Neural cell (in vitro differentiated cells): ENCODE measurements at regions not wholly inside any gene's neighbourhood (a gene's known extent, or its start where the extent isn't known, plus 50 kb on each side); places are given as distances from the start of the nearest gene placed in this dataset.

Experiments
- H2AFZ ChIP-seq: fragments of 200-600, 300-800 bp; sonication (generic), shearing (Covaris generic); 2 replicates; pipeline ENCODE4 v1.6.0; 2014; ENCODE audit warnings: low read depth, mild to moderate bottlenecking, antibody characterized with exemption, low read length, moderate library complexity
- H3F3A ChIP-seq: fragments of 200-600 bp; shearing (Covaris generic); 2 replicates; pipeline ENCODE4 v1.6.1; 2016; ENCODE audit warnings: mild to moderate bottlenecking, moderate library complexity, mixed read lengths, antibody characterized with exemption, low read length; ENCODE audit not compliant: insufficient read depth, poor library complexity, severe bottlenecking
- H3K27ac ChIP-seq: fragments of 200-600, 300-800 bp; sonication (generic), shearing (Covaris generic); 2 replicates; pipeline ENCODE4 v1.5.1; 2014; ENCODE audit warnings: mild to moderate bottlenecking, low read length, moderate library complexity
- H3K27me3 ChIP-seq: fragments of 300-800, 200-600 bp; sonication (generic), shearing (Covaris generic); 2 replicates; pipeline ENCODE4 v1.6.0; 2014; ENCODE audit warnings: mild to moderate bottlenecking, low read depth, low read length, moderate library complexity; ENCODE audit not compliant: insufficient read depth
- H3K36me3 ChIP-seq: fragments of 300-800, 200-600 bp; sonication (generic), shearing (Covaris generic); 2 replicates; pipeline ENCODE4 v1.5.1; 2014; ENCODE audit warnings: mild to moderate bottlenecking, antibody characterized with exemption, low read length, moderate library complexity; ENCODE audit not compliant: insufficient read depth
- H3K4me2 ChIP-seq: fragments of 300-800, 200-600 bp; sonication (generic), shearing (Covaris generic); 2 replicates; pipeline ENCODE4 v1.6.0; 2014; ENCODE audit warnings: mild to moderate bottlenecking, low read length
- H3K4me3 ChIP-seq: fragments of 300-800, 200-600 bp; sonication (generic), shearing (Covaris generic); 2 replicates; pipeline ENCODE4 v1.5.1; 2014; ENCODE audit warnings: mild to moderate bottlenecking, low read length, moderate library complexity
- H3K79me2 ChIP-seq: fragments of 200-600 bp; shearing (Covaris generic); replicated peaks from 2 replicates; pipeline ENCODE4 v1.6.0; 2014; ENCODE audit warnings: mild to moderate bottlenecking, low read length, moderate library complexity; ENCODE audit not compliant: insufficient read depth
- H3K9ac ChIP-seq: fragments of 300-800, 200-600 bp; sonication (generic), shearing (Covaris generic); 2 replicates; pipeline ENCODE4 v1.6.1; 2016; ENCODE audit warnings: mild to moderate bottlenecking, low read length, mixed read lengths
- H3K9me2 ChIP-seq: fragments of 200-600 bp; shearing (Covaris generic); 2 replicates; pipeline ENCODE4 v1.6.1; 2016; ENCODE audit warnings: mild to moderate bottlenecking, low read length, mixed read lengths; ENCODE audit not compliant: insufficient read depth
- H3K9me3 ChIP-seq: fragments of 200-600, 300-800 bp; sonication (generic), shearing (Covaris generic); 2 replicates; pipeline ENCODE4 v1.6.1; 2016; ENCODE audit warnings: mild to moderate bottlenecking, mixed run types, low read length, moderate library complexity, mixed read lengths
- H4K20me1 ChIP-seq: fragments of 200-600 bp; shearing (Covaris generic); 2 replicates; pipeline ENCODE4 v1.6.1; 2016; ENCODE audit warnings: mild to moderate bottlenecking, mixed run types; ENCODE audit not compliant: insufficient read depth
- CTCF ChIP-seq: fragments of 450-650 bp; IDR thresholded peaks from 2 replicates; pipeline ENCODE4 v1.5.1; 2014; ENCODE audit warnings: antibody characterized with exemption, mild to moderate bottlenecking, moderate library complexity; ENCODE audit not compliant: poor library complexity, severe bottlenecking
- EP300 ChIP-seq: fragments of 450-650 bp; conservative IDR thresholded peaks from 2 replicates; pipeline ENCODE4 v1.6.1; 2014; ENCODE audit warnings: antibody characterized with exemption, mild to moderate bottlenecking, moderate library complexity; ENCODE audit not compliant: poor library complexity, severe bottlenecking
- EZH2 ChIP-seq: fragments of 200-600, 300-800 bp; shearing (Covaris generic), sonication (generic); IDR thresholded peaks from 2 replicates; pipeline ENCODE4 v1.6.1; 2014; ENCODE audit warnings: antibody characterized with exemption, low read length, borderline replicate concordance, mild to moderate bottlenecking; ENCODE audit not compliant: insufficient read depth, poor library complexity, severe bottlenecking
- MXI1 ChIP-seq: fragments of 450-650 bp; conservative IDR thresholded peaks from 2 replicates; pipeline ENCODE4 v1.6.1; 2014; ENCODE audit warnings: antibody characterized with exemption, mild to moderate bottlenecking; ENCODE audit not compliant: poor library complexity, severe bottlenecking
- POLR2AphosphoS5 ChIP-seq: IDR thresholded peaks from 2 replicates; pipeline ENCODE4 v1.6.1; 2012
- RAD21 ChIP-seq: fragments of 450-650 bp; conservative IDR thresholded peaks from 2 replicates; pipeline ENCODE4 v1.6.1; 2014; ENCODE audit warnings: antibody characterized with exemption, mild to moderate bottlenecking, moderate library complexity
- SMC3 ChIP-seq: fragments of 450-650 bp; conservative IDR thresholded peaks from 2 replicates; pipeline ENCODE4 v1.6.1; 2014; ENCODE audit warnings: antibody characterized with exemption, mild to moderate bottlenecking, moderate library complexity; ENCODE audit not compliant: poor library complexity
- TAF1 ChIP-seq: IDR thresholded peaks from 2 replicates; pipeline ENCODE4 v1.6.1; 2012; ENCODE audit warnings: low read depth
- TF ChIP-seq, protein P1 (sequence below): IDR thresholded peaks from 2 replicates; pipeline ENCODE4 v1.6.1; 2012; ENCODE audit warnings: borderline replicate concordance

DNA sequence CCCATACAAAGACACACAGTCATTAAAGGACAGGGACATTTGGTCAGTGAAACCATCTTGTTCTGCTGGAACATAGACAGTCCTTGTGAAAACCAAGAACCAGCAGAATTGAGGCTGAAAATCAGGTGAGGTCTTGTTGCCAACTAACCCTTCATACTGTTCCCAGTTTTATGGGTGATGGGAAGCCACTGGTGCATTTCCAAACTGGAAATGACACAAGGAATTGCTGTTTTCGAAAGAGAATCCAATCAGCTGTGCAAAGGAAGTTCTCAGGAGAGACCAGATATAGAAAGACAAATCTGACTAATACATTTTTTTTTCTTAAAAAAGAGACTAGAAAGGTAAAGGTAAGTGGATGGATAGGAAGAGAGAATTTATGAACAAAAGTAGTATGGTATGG lies 948.2 kb downstream of the TSN start:
- no peaks in the 10 kb centered on the region for H4K20me1 ChIP-seq
- H3K27me3 ChIP-seq, result no peaks in the 10 kb centered on the region
- no peak overlapping the region for H3K27ac ChIP-seq
- H3K36me3 ChIP-seq, result no peaks in the 10 kb centered on the region
- H3F3A ChIP-seq, result no peaks in the 10 kb centered on the region
- H3K79me2 ChIP-seq, result no peaks in the 10 kb centered on the region
- H3K9ac ChIP-seq, result no peak overlapping the region
- H3K4me2 ChIP-seq, result no peak overlapping the region
- no peak overlapping the region for H3K4me3 ChIP-seq
- no peak overlapping the region for H2AFZ ChIP-seq
- TF ChIP-seq POLR2AphosphoS5 (no peak), SMC3 (no peak), TAF1 (no peak), EZH2 (no peak), RAD21 (no peak), CTCF (no peak)
- TF ChIP-seq, protein P1, sequence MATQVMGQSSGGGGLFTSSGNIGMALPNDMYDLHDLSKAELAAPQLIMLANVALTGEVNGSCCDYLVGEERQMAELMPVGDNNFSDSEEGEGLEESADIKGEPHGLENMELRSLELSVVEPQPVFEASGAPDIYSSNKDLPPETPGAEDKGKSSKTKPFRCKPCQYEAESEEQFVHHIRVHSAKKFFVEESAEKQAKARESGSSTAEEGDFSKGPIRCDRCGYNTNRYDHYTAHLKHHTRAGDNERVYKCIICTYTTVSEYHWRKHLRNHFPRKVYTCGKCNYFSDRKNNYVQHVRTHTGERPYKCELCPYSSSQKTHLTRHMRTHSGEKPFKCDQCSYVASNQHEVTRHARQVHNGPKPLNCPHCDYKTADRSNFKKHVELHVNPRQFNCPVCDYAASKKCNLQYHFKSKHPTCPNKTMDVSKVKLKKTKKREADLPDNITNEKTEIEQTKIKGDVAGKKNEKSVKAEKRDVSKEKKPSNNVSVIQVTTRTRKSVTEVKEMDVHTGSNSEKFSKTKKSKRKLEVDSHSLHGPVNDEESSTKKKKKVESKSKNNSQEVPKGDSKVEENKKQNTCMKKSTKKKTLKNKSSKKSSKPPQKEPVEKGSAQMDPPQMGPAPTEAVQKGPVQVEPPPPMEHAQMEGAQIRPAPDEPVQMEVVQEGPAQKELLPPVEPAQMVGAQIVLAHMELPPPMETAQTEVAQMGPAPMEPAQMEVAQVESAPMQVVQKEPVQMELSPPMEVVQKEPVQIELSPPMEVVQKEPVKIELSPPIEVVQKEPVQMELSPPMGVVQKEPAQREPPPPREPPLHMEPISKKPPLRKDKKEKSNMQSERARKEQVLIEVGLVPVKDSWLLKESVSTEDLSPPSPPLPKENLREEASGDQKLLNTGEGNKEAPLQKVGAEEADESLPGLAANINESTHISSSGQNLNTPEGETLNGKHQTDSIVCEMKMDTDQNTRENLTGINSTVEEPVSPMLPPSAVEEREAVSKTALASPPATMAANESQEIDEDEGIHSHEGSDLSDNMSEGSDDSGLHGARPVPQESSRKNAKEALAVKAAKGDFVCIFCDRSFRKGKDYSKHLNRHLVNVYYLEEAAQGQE, result no peak
- H3K9me2 ChIP-seq, result no peaks in the 10 kb centered on the region
- H3K9me3 ChIP-seq, result no peaks in the 10 kb centered on the region

DNA sequence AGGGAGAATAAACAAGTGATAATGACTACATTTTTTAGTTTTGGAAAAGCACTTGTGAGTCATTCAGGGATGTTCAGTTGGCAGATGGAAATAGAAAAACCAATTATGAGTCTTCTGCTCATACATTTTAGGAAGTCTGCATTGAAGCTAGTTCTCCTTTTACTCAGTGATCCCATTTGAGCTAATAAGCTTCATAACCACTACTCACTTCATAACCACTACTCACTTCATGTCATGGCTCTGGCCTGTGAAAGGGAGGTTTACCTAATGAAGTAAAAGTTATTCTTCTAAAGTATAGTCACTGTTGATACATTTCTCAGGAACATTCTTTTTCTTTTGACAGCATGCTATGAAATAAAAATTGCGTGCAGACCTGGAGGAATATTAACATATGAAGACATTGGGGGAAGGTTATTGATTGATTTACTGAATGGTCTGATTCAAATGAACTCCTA lies 948.7 kb downstream of the TSN start:
- Histone ChIP-seq H3K36me3 (no peaks in the 10 kb centered on the region), H2AFZ (no peak overlapping the region), H3K9me3 (no peaks in the 10 kb centered on the region), H3F3A (no peaks in the 10 kb centered on the region), H3K27me3 (no peaks in the 10 kb centered on the region), H3K9ac (no peak overlapping the region), H3K4me3 (no peak overlapping the region), H3K4me2 (no peak overlapping the region), H3K9me2 (no peaks in the 10 kb centered on the region), H4K20me1 (no peaks in the 10 kb centered on the region), H3K27ac (no peak overlapping the region), H3K79me2 (no peaks in the 10 kb centered on the region)
- TF ChIP-seq EP300 (no peak), CTCF (no peak), EZH2 (no peak), RAD21 (no peak), MXI1 (no peak), TAF1 (no peak), POLR2AphosphoS5 (no peak), SMC3 (no peak)
- TF ChIP-seq, protein P1, result no peak
